ENCODE measurements at regions not wholly inside any gene's neighbourhood (a gene's known extent, or its start where the extent isn't known, plus 50 kb on each side); places are given as distances from the start of the nearest gene placed in this dataset.

GRCh38 chr7:13336227-13336626 is 648.8 kb downstream of the ARL4A start:
- no peak for TF ChIP-seq CTCF (IDR thresholded peaks at IDR 0.05; ENCODE audit: borderline replicate concordance, extremely low read depth, low read length, poor library complexity, severe bottlenecking)
- TF ChIP-seq EZH2 (IDR thresholded peaks at IDR 0.05; ENCODE audit: borderline replicate concordance, low read depth, low read length, severe bottlenecking), result no peak

Data from DND-41 (cell line).